ENCODE measurements at regions not wholly inside any gene's neighbourhood (a gene's known extent, or its start where the extent isn't known, plus 50 kb on each side); places are given as distances from the start of the nearest gene placed in this dataset.

DNA sequence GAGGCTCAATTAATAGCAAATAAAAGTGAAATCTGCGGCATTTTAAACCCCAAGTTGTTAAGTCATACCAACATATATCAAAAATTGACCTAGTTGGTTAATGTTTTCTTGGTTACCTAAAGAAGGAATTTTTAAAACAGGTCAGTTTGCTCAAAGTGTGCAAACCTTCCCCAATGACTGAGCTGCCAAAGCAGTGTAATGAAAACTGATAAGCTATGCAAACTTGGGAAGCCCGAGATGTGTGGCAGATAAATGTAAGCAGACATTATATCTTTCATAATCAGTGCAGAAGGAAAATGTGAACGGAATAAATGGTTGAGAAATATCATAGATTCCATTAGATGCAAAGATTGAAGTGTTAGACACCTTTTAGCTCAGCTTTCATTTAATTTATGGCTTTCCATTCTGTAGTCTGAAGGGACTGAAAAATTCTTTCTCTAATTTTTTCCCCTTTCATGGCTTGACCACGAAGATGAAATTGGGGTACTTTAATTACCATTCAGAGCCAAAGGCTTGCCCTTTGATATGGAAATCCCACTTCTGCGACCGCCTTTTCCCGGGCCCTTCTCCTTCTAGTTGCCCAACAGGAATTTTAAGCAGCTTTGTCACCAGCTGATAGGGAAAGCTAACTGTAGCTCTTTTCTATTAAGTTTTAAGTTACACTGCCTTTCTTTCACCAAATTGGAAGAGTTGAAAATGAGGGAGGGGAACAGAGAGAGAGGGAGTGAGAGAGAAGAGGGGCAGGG, 306.6 kb upstream of the SOX5 start:
- Mint-ChIP-seq H3K36me3 (no peaks in the 10 kb centered on the region), H3K27me3 (ENCODE audit: low read depth in 3 of 3) (peaks cover 0 to 5% (median 1%) of the 10 kb centered on the region in 3 donors), H3K9me3 (peaks cover 0 to 10% (median 2%) of the 10 kb centered on the region in 6 donors), H3K4me1 (peaks cover 0 to 10% of the 10 kb centered on the region in 2 donors), H3K27ac (no peak overlapping the region), H3K4me3 (no peak overlapping the region)
- DNase-seq = no peak

- H3K9me3 Mint-ChIP-seq = peaks cover 0 to 10% (median 2%) of the 10 kb centered on the region in 6 donors
- H3K4me3 Mint-ChIP-seq = no peak overlapping the region
- H3K27me3 Mint-ChIP-seq (ENCODE audit: low read depth in 3 of 3) = peaks cover 0 to 3% (median 0%) of the 10 kb centered on the region in 3 donors
- peaks cover 0 to 10% of the 10 kb centered on the region in 2 donors for H3K4me1 Mint-ChIP-seq
- H3K27ac Mint-ChIP-seq = no peak overlapping the region
- no peaks in the 10 kb centered on the region for H3K36me3 Mint-ChIP-seq
- DNase-seq = no peak
Measured at GRCh38 chr12:24252602-24253001, 303.1 kb upstream of the SOX5 start.

DNA sequence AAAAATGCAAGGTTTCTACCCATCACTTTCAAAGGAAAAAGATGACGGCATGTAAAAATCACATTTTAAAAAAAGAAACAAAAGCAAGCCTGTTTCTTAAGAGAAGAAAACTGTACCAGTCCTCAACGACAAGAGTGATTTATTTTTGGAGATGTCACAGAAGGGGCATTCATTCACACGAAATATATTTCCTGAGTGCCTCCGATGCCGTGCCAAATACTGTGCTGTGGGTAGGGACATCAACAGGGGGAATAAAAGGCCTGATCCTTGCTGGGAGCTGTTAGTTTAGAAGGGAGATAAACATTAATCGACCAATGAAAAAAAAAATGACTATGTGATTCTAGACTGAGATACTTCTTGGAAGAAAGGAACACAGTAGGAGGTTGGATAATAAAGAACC, 297.5 kb upstream of the SOX5 start:
- H3K27ac Mint-ChIP-seq = no peak overlapping the region
- H3K4me3 Mint-ChIP-seq = no peak overlapping the region
- peaks cover 0 to 6% (median 1%) of the 10 kb centered on the region in 3 donors for H3K27me3 Mint-ChIP-seq (ENCODE audit: low read depth in 3 of 3)
- peaks cover 0 to 3% (median 0%) of the 10 kb centered on the region in 3 donors for H3K36me3 Mint-ChIP-seq
- peaks cover 0 to 4% (median 0%) of the 10 kb centered on the region in 6 donors for H3K9me3 Mint-ChIP-seq
- DNase-seq = no peak
- no peaks in the 10 kb centered on the region for H3K4me1 Mint-ChIP-seq

GRCh38 chr12:24246376-24246775, 296.9 kb upstream of the SOX5 start:
- no peak for DNase-seq
- no peak overlapping the region for H3K27ac Mint-ChIP-seq
- H3K27me3 Mint-ChIP-seq (ENCODE audit: low read depth in 3 of 3) = peaks cover 0 to 4% (median 1%) of the 10 kb centered on the region in 3 donors
- H3K36me3 Mint-ChIP-seq = peaks cover 0 to 3% (median 0%) of the 10 kb centered on the region in 3 donors
- peaks cover 0 to 4% (median 0%) of the 10 kb centered on the region in 6 donors for H3K9me3 Mint-ChIP-seq
- H3K4me3 Mint-ChIP-seq = no peak overlapping the region
- no peaks in the 10 kb centered on the region for H3K4me1 Mint-ChIP-seq

GRCh38 chr12:24244801-24245200, 295.3 kb upstream of the SOX5 start:
- H3K27me3 Mint-ChIP-seq (ENCODE audit: low read depth in 3 of 3) = peaks cover 0 to 4% (median 1%) of the 10 kb centered on the region in 3 donors
- no peak overlapping the region for H3K27ac Mint-ChIP-seq
- H3K4me3 Mint-ChIP-seq = no peak overlapping the region
- no peaks in the 10 kb centered on the region for H3K4me1 Mint-ChIP-seq
- DNase-seq = no peak
- peaks cover 0 to 3% (median 0%) of the 10 kb centered on the region in 3 donors for H3K36me3 Mint-ChIP-seq
- peaks cover 0 to 3% (median 0%) of the 10 kb centered on the region in 6 donors for H3K9me3 Mint-ChIP-seq

DNA sequence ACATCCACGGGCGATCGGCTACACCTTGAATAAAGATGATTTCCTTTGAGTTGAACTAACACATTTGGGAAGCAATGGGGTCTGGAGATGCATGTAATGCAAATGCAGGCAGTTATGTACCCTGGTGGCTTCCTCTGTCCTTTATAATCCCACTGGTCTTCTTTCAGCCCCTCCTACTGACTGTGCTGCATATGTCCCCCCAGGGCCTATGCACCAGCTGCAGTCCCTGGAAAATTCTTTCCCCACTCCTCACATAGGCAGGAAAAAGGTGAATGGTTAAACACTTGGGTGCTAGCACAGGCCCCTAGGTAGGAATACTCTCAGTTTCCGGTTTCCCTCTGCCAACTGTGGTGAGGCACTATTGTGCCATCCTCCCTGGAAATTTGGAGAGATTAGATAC, 294.8 kb upstream of the SOX5 start:
- Mint-ChIP-seq H3K9me3 (peaks cover 0 to 3% (median 0%) of the 10 kb centered on the region in 6 donors), H3K36me3 (peaks cover 0 to 3% (median 0%) of the 10 kb centered on the region in 3 donors), H3K27ac (no peak overlapping the region), H3K4me3 (no peak overlapping the region), H3K27me3 (ENCODE audit: low read depth in 3 of 3) (peaks cover 0 to 4% (median 1%) of the 10 kb centered on the region in 3 donors), H3K4me1 (no peaks in the 10 kb centered on the region)
- no peak for DNase-seq

DNA sequence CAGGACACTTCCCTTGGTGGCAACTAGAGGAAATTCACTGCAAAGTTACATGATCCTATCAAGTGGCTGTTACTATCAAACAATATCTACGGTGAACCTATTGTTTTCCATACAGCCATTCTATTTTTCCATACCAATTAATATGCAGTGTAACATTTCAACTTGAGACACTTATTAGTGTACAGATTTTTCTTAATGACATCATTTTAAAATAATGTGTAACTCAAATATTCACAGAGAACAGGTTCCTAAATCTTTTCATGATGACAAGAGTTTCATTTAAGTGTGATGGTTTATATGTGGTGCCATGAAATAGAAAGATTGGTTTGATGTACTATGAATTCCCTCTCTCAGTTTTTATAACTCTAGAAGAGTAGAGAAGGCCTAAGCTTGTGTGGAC, 291.2 kb upstream of the SOX5 start:
- H3K9me3 Mint-ChIP-seq = peaks cover 0 to 3% (median 0%) of the 10 kb centered on the region in 6 donors
- DNase-seq = no peak
- H3K4me3 Mint-ChIP-seq = no peak overlapping the region
- H3K27me3 Mint-ChIP-seq (ENCODE audit: low read depth in 3 of 3) = peaks cover 0 to 1% (median 0%) of the 10 kb centered on the region in 3 donors
- no peak overlapping the region for H3K27ac Mint-ChIP-seq
- no peaks in the 10 kb centered on the region for H3K4me1 Mint-ChIP-seq
- no peaks in the 10 kb centered on the region for H3K36me3 Mint-ChIP-seq

- H3K4me1 Mint-ChIP-seq = no peaks in the 10 kb centered on the region
- H3K9me3 Mint-ChIP-seq = peaks cover 0 to 9% (median 0%) of the 10 kb centered on the region in 6 donors
- H3K27me3 Mint-ChIP-seq (ENCODE audit: low read depth in 3 of 3) = no peaks in the 10 kb centered on the region
- no peaks in the 10 kb centered on the region for H3K36me3 Mint-ChIP-seq
- H3K4me3 Mint-ChIP-seq = no peak overlapping the region
- H3K27ac Mint-ChIP-seq = no peak overlapping the region
- DNase-seq = no peak
Measured at GRCh38 chr12:24233519-24234246, 284.2 kb upstream of the SOX5 start.

DNA sequence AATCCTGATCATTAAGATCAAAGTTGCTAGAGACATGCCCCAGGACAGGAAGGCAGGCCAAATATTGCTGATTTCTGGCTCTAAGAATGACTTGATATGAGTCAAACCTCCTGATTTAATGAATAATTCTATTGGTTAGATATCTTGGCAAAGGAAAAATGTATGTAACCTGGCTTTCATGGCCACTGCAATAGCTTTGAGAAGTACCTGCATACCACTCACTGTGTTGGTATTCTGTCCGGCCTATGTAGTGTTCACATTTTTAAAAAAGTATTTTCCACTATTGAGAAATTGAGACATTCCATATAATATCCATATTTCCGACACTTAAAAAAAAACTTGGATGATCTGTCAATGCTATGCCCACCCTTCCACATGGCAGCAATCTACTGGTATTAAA, 283.1 kb upstream of the SOX5 start:
- Mint-ChIP-seq H3K27me3 (ENCODE audit: low read depth in 3 of 3) (no peaks in the 10 kb centered on the region), H3K27ac (no peak overlapping the region), H3K9me3 (peaks cover 0 to 9% (median 0%) of the 10 kb centered on the region in 6 donors), H3K36me3 (no peaks in the 10 kb centered on the region), H3K4me3 (no peak overlapping the region), H3K4me1 (no peaks in the 10 kb centered on the region)
- no peak for DNase-seq

DNA sequence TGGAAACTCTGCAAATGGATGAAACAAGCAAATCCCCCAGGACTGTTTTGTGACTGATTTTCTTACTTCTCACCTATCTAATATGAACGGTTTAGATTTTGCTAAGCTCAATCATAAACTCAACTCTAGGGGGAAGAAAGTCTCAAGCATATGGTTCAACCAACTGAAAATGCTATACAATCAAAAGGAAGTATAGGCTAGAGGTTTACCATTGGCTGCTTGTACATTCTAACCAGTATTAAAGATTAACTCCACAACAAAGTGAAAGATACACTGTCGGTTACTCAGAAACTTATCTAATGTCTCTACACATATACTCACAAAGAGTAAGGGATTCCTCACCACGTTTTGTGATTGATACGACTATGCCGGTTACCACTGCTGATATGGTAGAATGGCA, 281.8 kb upstream of the SOX5 start:
- Mint-ChIP-seq H3K36me3 (no peaks in the 10 kb centered on the region), H3K4me3 (no peak overlapping the region), H3K27me3 (ENCODE audit: low read depth in 3 of 3) (peaks cover 0 to 2% (median 0%) of the 10 kb centered on the region in 3 donors), H3K27ac (no peak overlapping the region), H3K4me1 (no peaks in the 10 kb centered on the region), H3K9me3 (peaks cover 0 to 9% (median 0%) of the 10 kb centered on the region in 6 donors)
- no peak for DNase-seq

DNA sequence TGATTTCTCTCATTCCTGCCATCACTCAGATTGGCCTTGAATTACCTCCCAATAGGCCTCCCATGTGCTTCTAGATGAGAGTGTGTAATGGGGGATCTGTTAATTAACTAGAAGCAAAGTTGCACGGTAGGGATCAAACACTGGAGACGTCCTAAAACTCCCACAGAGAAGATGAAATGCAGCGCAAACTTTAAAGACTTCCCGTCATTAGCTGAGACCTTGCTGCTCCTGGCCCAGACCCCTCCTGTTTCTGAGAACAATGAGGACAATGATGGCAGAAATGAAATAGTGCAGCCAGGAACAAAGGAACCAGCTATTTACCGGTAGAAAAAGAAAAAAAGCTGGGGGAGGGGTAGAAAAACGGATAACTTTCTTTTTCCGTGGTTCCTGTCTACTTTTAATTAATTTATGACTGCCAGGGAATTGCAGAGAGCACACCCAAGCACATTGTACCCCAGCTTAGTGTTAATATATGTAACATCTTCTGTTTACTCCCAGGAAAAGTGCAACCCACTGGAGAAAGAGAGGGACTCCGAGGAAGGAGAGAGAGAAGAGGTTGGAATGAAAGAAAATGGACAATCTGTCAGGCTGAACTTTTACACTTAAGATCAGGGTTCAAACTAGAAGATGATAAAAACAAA, 280.7 kb upstream of the SOX5 start:
- Mint-ChIP-seq H3K9me3 (peaks cover 0 to 9% (median 2%) of the 10 kb centered on the region in 6 donors), H3K4me3 (no peak overlapping the region), H3K36me3 (no peaks in the 10 kb centered on the region), H3K27ac (no peak overlapping the region), H3K27me3 (ENCODE audit: low read depth in 3 of 3) (peaks cover 0 to 2% (median 0%) of the 10 kb centered on the region in 3 donors), H3K4me1 (no peaks in the 10 kb centered on the region)
- no peak for DNase-seq

DNA sequence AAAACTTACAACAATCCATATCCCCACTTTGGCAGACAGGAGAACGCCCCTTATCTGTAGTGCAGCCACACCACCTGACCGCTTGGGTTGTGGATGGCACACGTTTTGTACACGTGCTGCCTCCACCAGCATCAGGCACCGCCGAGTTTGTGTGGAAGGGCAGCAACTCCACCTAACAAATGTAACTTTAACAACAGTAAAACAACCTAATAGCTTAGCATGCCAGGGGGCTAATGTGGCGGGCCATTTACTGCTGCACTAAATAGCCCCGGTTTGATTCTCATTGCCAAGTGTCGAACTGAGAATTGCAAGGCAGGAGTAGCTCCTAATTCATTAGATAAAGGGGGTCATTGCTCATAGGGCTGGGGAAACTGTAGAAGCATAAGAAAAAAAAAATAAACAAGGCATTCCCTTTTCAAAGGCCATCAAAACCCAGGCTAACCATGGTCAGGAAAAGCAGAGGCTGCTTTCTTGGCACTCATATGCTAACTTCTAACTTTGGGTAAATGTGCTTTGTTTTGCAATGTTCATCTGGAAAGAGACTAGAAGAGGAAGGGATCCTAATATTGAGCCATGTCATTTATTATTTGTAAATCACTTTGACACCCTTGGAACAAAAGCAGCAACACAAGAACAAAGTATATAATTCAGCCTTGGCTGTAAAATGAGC, 279.7 kb upstream of the SOX5 start:
- H3K36me3 Mint-ChIP-seq = no peaks in the 10 kb centered on the region
- peaks cover 0 to 2% (median 0%) of the 10 kb centered on the region in 3 donors for H3K27me3 Mint-ChIP-seq (ENCODE audit: low read depth in 3 of 3)
- no peak overlapping the region for H3K4me3 Mint-ChIP-seq

GRCh38 chr12:24228371-24228770, 278.9 kb upstream of the SOX5 start:
- no peak overlapping the region for H3K4me3 Mint-ChIP-seq
- H3K27ac Mint-ChIP-seq = no peak overlapping the region
- no peaks in the 10 kb centered on the region for H3K36me3 Mint-ChIP-seq
- peaks cover 0 to 2% (median 0%) of the 10 kb centered on the region in 3 donors for H3K27me3 Mint-ChIP-seq (ENCODE audit: low read depth in 3 of 3)
- DNase-seq = no peak
- H3K4me1 Mint-ChIP-seq = no peaks in the 10 kb centered on the region
- H3K9me3 Mint-ChIP-seq = peaks cover 0 to 9% (median 4%) of the 10 kb centered on the region in 6 donors

More for the DNA sequence above, 279.7 kb upstream of the SOX5 start:
- no peak for DNase-seq
- Mint-ChIP-seq H3K27ac (no peak overlapping the region), H3K4me1 (no peaks in the 10 kb centered on the region), H3K9me3 (peaks cover 0 to 9% (median 3%) of the 10 kb centered on the region in 6 donors)

Measured in immature natural killer cell (primary cell).